ENCODE measurements at regions not wholly inside any gene's neighbourhood (a gene's known extent, or its start where the extent isn't known, plus 50 kb on each side); places are given as distances from the start of the nearest gene placed in this dataset.
"Not testable (repeated sequence)": the region's sequence is repeated elsewhere in the genome, so short reads cannot be mapped to it uniquely, and the experiment has no call there.

DNA sequence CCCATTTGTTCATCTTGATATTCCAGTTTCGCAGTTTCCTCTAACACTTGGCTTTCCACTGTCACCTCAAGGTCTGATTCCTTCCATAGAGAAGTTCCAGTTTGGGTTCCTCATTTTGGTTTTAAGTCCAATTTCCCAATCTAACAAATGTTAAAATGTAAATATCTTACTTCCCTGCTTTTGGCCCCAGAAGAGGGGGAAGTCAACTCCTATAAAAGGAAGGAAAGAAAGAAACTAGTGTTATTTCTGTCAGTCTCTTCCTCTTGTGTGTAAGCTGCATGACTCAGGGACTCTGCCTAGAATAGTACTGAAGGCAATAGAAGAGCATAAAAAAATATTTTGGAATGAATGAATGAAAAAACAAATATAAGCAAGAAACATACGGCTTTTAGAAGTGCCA is 127.5 kb upstream of the CCNG1 start:
- no peak for DNase-seq

DNA sequence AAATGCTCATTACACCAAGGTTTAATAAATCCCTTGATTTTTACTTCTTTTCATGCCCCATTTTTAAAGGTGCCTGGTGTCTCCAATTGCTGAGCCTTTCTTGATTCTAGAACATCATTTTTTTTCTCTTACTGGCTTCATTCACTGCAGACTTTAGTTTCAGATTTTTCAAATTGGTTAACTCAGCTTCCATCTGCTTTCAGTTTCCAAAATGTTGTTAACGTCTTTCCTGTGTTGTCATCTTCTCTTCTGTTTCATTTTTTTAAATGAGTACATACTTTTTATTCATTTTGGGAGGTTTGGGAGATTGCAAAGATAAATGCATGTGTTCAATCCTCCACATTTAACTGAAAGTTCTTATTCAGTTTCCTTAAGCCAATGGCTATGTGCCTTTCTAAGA is 126.4 kb upstream of the CCNG1 start:
- no peak for DNase-seq

DNA sequence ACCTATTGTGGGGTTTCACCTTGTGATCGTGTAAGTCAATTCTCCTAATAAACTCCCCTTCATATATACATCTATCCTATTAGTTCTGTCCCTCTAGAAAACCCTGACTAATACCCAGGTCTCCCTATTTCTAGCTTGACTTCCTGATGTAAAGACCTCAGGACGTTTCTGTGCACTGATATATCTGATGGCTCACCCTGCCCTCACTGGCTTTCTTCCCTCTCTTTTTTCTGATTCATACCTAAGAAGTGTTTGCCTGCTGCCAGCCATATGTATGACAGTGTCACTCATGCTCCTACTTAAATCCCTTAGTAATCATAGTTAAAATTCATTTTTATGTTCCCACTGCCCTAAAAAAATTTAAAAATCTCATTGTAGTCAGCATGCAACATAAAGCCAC is 124.8 kb upstream of the CCNG1 start:
- no peak for DNase-seq

DNA sequence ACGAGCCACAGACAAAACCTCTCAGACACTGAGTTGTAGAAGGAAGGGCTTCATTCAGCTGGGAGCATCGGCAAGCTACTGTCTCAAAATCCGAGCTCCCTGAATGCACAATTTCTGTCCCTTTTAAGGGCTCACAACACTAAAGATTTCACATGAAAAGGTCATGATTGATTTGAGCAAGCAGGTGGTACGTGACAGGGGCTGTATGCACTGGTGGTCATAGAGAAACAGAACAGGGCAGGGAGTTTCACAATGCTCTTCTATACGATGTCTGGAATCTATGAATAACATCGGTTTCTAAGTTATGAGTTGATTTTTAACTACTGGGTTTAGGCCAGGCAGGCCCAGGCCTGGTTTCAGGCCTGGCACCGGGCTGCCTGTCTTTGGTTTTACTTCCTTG is 124.3 kb upstream of the CCNG1 start:
- DNase-seq: not testable (repeated sequence)

DNA sequence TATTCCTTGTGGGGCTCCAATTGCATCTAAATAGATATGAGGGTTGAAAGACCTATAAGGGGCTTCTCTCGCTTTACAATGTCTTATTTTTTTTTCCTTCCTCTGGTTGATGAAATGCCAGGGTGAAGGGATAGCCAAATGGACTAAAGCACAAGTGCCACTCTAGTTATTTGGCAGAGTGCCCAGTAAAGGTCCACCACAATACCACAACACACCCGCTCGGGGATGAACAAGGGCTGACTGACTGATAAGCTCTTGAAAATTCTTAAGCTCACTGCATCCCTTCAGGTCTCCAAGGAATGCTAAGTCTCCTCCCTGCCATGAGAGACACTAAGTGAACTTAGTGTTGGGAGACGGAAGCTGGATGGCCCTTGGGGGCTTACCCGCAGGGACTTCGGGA is 121.0 kb upstream of the CCNG1 start:
- DNase-seq: not testable (repeated sequence)

DNA sequence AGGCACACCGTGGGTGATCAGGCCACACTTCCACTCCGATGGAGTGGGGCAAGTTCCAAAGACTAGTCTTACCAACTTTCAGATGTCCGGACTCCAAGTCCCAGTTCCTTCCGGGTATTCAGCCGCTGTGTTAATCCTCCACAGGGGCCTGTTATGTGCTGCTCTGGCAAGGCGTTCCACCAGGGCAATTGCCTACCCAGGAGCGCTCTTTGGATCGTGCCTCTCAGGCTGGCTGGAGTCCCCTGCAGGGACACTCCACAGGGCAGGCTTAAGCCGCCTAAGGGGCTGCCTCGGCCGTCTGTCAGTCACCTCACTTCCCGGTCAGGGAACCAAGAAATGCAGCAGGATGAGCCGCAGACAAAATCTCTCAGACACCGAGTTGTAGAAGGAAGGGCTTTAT is 118.7 kb upstream of the CCNG1 start:
- DNase-seq: no peak

DNA sequence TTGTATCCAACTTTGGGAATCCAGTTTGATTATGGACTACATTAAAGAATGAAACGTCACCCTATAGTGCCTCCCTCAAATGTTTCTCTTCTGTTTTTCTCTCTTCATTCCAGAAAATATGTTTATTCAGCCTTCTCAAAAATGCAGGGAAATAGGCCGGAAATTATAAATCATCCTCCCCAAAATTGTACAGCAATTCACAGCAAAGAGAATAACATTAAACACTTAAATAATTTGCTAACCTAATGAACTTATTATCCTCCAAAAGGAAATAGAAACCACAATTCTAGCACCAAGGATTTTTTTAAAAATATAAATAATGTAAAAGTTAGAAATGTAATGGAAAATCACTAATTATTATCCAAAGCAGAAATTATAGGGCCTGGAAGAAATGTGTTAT is 115.9 kb upstream of the CCNG1 start:
- no peak for DNase-seq

DNA sequence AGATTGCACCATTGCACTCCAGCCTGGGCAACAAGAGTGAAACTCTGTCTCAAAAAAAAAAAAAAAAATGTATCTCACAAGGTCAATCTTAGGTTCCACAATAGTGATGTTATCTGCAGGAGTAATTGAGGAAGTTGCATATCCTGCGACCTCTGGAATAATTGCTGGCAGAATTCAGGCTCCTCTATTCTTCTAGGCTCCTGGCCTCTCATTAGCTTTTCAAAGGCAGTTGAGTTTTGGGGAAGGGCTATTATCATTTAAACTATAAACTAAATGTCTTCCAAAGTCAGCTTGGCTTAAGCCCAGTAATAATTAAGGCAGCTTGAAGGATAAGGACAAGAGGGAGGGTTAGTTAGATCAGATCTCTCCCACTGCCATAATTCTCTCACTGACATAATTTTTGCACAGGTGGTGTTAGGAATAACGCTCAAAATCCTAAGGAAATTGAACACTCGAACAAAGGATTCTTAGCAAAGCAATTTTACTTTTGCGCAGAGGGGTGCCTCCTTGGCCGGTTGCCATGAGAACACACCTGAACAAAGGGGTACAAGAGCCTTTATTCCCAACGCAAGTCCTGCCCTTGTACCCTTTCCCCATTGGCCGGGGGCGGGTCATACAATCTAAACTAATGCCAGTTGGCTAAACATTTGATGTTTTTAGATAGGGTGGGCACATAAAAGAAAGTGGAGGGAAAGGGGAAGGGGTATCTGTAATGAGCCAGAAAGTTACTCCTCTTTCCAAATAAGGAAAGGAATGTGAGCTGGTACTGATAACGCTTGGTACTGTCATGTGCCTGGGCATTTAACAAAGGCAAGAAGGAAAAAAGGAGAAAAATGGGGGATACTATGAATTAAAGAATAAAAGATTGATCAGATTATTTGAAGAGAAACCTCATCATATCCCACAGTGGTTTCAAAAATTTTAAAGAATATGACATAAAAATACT is 106.4 kb upstream of the CCNG1 start:
- no peak for DNase-seq

DNA sequence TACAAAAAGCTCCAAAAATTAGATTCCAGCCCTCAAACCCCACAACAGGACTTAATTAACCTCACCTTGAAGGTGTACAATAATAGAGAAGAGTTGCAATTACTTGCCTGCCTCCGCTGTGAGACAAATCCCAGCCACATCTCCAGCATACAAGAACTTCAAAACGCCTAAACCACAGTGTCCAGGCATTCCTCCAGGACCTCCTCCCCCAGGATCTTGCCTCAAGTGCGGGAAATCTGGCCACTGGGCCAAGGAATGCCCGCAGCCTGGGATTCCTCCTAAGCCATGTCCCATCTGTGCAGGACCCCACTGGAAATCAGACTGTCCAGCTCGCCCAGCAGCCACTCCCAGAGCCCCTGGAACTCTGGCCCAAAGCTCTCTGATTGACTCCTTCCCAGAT is 101.3 kb upstream of the CCNG1 start:
- not testable (repeated sequence) for DNase-seq

DNA sequence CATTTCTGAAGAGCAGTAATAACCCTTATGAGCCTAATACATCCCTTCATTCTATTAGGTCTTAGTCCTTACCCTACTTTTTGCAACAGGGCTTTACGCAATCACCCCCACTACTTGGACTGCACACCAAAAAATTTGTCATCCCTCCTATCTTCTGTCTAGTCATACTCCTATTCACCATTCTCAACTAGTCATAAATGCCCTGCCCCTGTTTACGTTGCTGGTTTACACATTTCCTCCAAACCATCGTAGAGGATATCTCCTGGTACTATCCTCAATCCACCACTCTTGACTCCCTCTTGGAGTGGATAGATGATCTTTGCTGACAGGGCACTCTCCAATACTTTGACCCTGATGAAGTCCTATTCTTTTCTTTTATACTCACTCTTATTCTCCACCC is 98.2 kb upstream of the CCNG1 start:
- DNase-seq: no peak

DNA sequence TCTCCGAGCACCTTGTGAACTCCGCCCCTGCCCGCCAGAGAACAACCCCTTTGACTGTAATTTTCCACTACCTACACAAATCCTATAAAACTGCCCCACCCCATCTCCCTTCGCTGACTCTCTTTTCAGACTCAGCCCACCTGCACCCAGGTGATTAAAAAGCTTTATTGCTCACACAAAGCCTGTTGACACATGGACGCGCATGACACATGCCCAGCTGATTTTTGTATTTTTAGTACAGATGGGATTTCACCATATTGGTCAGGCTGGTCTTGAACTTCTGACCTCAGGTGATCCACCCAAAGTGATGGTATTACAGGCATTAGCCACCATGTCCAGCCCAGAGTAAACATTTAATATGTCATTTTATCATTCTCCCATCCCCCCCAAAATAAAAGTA is 97.0 kb upstream of the CCNG1 start:
- not testable (repeated sequence) for DNase-seq

DNA sequence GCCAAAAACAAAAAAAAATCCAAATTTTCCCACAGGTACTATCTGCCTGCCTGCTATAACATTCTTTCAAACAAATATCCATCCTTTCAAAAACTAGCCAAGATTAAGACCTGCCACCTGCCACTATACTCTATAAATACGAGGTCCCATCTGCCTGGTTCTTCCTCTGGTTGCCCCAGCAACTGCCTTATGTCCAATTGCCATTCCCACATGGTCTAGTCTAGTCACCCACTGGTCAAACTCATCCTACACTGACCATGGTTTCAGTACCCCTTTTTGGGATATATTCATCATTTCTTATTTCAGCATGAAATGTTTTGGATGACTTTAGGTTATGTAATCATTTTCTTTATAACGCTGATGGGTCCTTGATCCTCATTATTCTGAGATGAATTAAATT is 95.1 kb upstream of the CCNG1 start:
- no peak for DNase-seq

DNA sequence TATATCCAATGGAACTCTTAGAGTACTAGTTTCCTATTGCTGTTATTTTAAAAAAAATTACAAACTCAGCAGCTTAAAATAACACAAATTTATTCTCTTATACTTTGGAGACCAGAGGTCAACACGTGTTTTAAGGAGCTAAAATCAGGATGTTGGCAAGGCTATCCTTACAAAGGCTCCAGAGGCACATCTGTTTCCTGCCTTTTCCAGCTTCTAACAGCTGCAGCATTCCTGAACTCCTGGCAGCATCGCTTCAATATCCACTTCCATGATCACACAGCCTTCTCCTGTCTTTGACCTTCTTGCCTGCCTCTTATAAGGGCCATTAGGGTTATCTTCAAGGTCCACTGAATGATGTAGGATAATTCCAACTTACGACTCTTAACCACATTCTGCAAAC is 92.2 kb upstream of the CCNG1 start:
- no peak for DNase-seq

DNA sequence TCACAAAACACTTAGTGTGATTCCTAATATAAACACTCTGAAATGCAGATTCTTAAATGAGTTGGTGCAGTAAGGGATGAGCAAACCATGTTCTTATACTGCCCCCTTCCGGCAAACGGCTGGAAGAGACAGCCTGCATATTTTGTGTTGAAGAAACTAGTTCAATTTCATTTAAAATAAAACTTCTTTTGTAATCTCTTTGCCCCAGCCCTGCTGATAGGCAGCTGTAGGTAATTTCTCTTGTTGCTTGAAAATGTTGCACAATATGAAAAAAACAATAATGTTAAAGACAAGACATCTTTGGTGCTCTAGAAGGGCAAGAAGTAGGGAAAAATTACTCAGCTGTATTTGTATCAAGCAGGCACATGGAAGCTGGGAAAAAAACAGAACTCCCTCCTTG is 89.7 kb upstream of the CCNG1 start:
- no peak for DNase-seq

DNA sequence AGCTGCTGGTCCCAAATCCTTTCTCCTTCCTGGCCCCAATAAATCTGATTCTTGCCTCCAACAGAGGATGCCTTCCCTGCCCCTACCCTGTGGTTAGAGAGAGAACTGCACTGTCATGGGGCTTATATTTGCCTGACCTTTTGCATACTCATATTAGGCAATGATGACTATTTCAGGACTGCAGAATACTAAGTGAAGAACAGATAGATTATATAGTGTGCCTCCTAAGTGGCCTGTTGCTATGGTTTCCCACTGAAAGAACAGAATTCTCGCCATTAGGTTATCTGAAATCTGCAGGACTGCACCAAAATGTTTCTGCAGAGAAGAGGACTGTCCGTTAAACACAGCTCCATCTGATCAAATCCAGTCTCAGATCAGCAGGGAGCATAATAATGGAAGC is 87.3 kb upstream of the CCNG1 start:
- no peak for DNase-seq

DNA sequence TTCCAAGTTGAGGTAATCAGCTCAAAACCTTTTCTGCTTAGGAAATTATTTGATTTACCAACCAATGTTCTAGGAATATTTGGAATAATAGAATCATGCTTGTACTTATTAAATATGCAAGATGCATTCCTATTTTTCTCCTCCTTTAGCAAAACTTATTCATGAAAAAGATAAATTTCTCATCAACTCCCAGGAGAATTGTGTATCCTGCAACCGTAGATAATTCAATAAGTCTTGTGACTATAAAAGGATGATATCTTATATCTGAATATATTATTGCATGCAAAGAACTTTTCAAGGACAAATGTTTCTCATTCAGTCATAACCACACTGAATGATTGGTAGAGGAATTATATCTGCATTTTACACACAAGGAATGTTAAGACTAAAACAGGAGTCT is 84.9 kb upstream of the CCNG1 start:
- DNase-seq: no peak

DNA sequence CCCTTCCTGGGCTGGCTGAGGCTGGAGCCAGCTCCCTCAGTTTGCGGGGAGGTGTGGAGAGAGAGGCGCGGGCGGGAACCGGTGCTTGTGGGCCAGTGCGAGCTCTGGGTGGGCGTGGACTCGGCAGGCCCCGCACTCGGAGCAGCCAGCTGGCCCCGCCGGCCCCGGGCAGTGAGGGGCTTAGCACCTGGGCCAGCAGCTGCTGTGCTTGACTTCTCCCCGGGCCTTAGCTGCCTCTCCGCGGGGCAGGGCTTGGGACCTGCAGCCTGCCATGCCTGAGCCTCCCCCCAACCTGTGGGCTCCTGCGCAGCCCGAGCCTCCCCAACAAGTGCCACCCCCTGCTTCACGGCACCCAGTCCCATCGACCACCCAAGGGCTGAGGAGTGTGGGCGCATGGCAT is 81.6 kb upstream of the CCNG1 start:
- not testable (repeated sequence) for DNase-seq

DNA sequence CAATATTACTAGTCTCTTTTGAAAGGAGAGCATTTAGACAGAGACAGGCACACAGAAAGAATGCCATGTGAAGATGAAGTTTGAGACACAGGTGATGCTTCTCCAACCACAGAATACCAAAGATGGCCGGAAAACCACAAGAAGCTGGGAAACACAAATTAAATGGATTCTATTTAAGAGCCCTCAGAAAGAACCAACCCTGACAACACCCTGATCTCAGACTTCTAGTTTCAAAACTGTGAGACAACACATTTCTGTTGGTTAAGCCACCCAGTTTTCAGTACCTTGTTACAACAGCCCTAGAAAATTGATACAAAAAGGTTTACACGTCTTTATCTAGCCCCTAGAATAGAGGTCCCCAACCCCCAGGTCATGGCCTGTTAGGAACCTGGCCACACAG is 79.8 kb upstream of the CCNG1 start:
- DNase-seq: no peak

DNA sequence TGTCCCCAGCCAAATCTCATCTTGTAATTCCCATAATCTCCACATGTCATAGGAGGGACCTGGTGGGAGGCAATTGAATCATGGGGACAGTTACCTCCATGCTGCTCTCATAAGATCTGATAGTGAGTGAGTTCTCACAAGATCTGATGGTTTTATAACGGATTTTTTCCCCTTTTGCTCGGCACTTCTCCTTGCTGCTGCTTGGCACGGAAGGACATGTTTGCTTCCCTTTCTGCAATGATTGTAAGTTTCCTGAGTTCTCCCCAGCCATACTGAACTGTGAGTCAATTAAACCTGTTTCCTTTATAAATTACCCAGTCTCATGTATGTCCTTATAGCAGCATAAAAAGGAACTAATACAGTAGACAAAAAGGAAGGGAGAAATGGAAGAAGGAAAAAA is 76.7 kb upstream of the CCNG1 start:
- DNase-seq: no peak

DNA sequence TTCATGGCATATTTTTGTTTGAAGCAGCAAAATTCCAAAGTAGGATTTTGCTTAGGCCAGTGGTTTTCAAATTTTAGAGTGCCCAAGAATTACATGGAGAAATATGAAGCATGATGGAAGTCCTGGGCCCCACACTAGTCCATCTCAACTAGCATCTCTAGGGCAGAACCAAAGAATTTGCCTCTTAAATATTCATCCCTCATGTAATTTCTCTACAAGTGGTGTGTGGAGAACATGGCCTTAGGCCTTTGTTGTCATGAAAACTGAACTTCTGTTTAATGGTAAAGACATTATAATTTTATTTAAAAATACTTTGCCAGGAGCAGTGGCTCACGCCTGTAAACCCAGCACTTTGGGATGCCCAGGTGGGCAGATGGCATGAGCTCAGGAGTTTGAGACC is 75.9 kb upstream of the CCNG1 start:
- DNase-seq: no peak

DNA sequence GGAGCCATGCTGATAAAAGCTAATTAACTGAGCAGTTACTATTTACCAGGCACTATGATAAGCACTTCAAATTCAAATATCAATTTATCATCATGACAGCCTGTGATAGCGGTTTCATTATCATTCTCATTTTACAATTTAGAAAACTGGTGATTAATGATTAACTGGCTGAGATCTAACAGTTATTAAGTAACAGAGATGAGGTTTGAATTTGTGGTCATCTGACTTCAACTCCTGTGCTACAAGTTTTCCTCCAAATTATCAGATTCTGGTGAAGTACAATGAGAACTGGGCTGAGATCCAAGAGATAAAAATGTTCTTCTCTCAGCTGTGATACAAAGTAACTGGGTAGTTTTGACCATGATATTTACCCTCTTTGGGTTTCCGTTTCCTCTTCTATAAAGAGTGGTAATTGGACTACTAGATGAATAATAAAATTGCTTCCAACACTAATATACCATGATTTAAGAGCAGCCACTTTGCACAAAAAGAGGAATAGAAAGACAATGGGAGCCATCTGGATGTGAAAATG is 74.5 kb upstream of the CCNG1 start:
- DNase-seq: no peak

DNA sequence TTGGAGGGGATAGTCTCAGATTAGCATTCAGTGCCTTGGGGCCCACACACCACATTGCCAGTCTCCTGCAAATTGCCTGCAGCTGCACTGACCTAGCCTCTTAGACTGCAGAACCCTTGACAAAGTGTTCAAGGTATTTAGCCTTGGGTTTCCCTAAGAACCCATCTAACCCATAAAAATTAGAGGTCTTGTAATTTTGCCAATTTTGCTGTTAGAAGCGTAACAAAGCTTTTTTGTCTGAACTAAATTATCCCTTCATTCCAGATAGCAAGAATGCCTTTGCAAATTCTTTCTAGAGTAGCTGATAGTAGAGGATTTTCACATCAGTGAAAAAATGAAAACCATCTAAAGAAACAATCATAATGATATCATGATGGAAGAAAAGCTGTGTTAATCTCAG is 74.0 kb upstream of the CCNG1 start:
- no peak for DNase-seq

DNA sequence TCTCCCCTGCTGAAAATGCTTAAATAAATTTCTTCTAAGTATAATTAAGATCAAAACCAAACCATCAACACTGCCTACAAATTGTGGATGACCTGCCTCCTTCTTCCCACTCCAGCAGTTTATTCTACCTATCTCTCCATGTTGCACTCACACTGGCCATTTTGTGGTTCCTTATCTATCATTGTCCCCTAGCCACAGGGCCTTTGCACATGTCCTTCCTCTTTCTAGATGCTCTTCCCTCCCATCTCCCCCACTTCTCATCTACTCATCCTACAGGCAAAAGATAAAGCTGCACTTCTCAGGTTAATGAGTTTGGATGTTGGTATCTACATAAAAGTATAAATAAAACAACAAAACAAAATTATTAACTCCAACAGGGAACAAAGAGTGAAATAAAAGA is 70.6 kb upstream of the CCNG1 start:
- DNase-seq: no peak

DNA sequence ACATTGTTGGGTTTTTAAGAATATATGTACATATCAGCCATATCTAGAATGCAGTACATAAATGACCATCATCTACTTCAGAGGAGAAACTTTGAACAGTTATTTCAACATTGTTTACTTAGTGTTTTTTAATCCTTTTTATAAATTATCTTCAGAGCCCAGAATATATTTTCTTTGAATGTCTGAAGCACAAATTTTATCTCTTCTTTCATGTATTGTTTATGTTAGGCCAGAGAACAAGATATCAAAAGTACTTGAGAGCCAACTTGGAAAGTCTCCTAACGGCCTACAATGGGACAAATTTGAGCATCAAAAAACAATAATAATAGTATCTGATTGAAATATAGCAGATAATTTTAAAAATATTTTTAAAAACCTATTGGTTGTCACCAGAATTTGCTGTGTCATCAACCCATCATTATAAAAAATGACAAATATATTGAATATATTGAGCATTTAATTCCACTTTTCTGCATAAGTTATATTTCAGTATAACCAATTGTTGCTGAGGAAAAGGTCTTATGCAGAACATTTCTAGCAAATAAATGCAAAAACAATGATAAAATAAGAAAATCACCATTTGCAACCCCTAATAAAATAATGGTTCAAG is 67.5 kb upstream of the CCNG1 start:
- no peak for DNase-seq

Data from NCI-H1092 treated with DMSO at 0.1 percent for 48 hours (cell line).